G401.6 (cell line): ENCODE measurements at regions not wholly inside any gene's neighbourhood (a gene's known extent, or its start where the extent isn't known, plus 50 kb on each side); places are given as distances from the start of the nearest gene placed in this dataset.

Experiments
- FAIRE-seq: peaks from 2 replicates; lab custom pipeline; 2012; peaks lifted over from hg19 to GRCh38; lab: Jason Lieb, UNC

DNA sequence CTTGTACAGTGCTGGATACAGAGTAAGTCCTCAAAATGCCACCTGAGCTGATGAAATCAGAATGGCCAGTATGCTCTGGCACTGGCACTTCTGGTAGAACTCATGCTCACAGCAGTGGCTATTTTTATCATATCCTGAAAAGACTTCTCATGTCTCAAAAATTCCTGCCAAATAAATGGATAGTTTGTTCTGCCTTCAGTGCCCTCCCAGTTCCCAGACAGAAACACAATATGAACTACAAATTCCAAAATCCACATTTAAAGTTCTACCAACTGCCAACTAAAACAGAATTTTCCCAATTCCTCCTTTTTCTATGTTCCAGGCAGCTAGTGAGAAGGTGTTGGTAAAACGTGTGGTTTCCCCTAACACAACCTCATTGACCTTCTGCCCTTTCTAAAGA, 51.4 kb upstream of the RGS1 start:
- FAIRE-seq: no peak
